Ammon's horn (tissue), 1 donor: ENCODE measurements at regions not wholly inside any gene's neighbourhood (a gene's known extent, or its start where the extent isn't known, plus 50 kb on each side); places are given as distances from the start of the nearest gene placed in this dataset.

Source experiments
- DNase-seq: peaks from one replicate; pipeline ENCODE4 v3.0.0-alpha.2; 2016; ENCODE audit warnings: low spot score

GRCh38 chr10:78716043-78716660 is 352.6 kb upstream of the ZMIZ1 start:
- no peak for DNase-seq

- DNase-seq = no peak
Measured at GRCh38 chr10:78717200-78717599, 351.6 kb upstream of the ZMIZ1 start.

GRCh38 chr10:78718032-78718572 is 350.7 kb upstream of the ZMIZ1 start:
- DNase-seq = no peak

GRCh38 chr10:78719276-78719675 is 349.5 kb upstream of the ZMIZ1 start:
- no peak for DNase-seq

GRCh38 chr10:78720091-78720490 is 348.7 kb upstream of the ZMIZ1 start:
- no peak for DNase-seq

- no peak for DNase-seq
Measured at GRCh38 chr10:78721231-78721630, 347.5 kb upstream of the ZMIZ1 start.

GRCh38 chr10:78724846-78725245 is 343.9 kb upstream of the ZMIZ1 start:
- DNase-seq = no peak

- DNase-seq = no peak
Measured at GRCh38 chr10:78726171-78726570, 342.6 kb upstream of the ZMIZ1 start.

- DNase-seq = no peak
Measured at GRCh38 chr10:78727251-78727650, 341.5 kb upstream of the ZMIZ1 start.

GRCh38 chr10:78727728-78728127 is 341.0 kb upstream of the ZMIZ1 start:
- DNase-seq = no peak

- DNase-seq = no peak
Measured at GRCh38 chr10:78728176-78728575, 340.6 kb upstream of the ZMIZ1 start.

- no peak for DNase-seq
Measured at GRCh38 chr10:78729366-78729765, 339.4 kb upstream of the ZMIZ1 start.

- DNase-seq = no peak
Measured at GRCh38 chr10:78729800-78730199, 339.0 kb upstream of the ZMIZ1 start.

GRCh38 chr10:78730754-78731153 is 338.0 kb upstream of the ZMIZ1 start:
- no peak for DNase-seq

- DNase-seq = no peak
Measured at GRCh38 chr10:78731675-78732074, 337.1 kb upstream of the ZMIZ1 start.

GRCh38 chr10:78732381-78732780 is 336.4 kb upstream of the ZMIZ1 start:
- DNase-seq = no peak

GRCh38 chr10:78736926-78737630 is 331.7 kb upstream of the ZMIZ1 start:
- DNase-seq = no peak

- no peak for DNase-seq
Measured at GRCh38 chr10:78737883-78738856, 330.6 kb upstream of the ZMIZ1 start.

GRCh38 chr10:78738861-78739260 is 329.9 kb upstream of the ZMIZ1 start:
- no peak for DNase-seq

GRCh38 chr10:78739444-78740053 is 329.2 kb upstream of the ZMIZ1 start:
- no peak for DNase-seq

- no peak for DNase-seq
Measured at GRCh38 chr10:78740976-78741915, 327.5 kb upstream of the ZMIZ1 start.
